Mucosa of stomach (tissue), 1 donor: ENCODE measurements at regions not wholly inside any gene's neighbourhood (a gene's known extent, or its start where the extent isn't known, plus 50 kb on each side); places are given as distances from the start of the nearest gene placed in this dataset.

ENCODE experiments used
- H3K27me3 ChIP-seq: one replicate; pipeline ENCODE4 v1.7.0; 2013; ENCODE audit warnings: mild to moderate bottlenecking, low read length; ENCODE audit not compliant: control insufficient read depth, insufficient read depth
- H3K36me3 ChIP-seq: one replicate; pipeline ENCODE4 v1.7.0; 2013; ENCODE audit warnings: low read length; ENCODE audit not compliant: control insufficient read depth, insufficient read depth
- H3K4me1 ChIP-seq: one replicate; pipeline ENCODE4 v1.7.0; 2013; ENCODE audit warnings: mild to moderate bottlenecking, low read length; ENCODE audit not compliant: control insufficient read depth, insufficient read depth
- H3K4me3 ChIP-seq: one replicate; pipeline ENCODE4 v1.7.0; 2013; ENCODE audit warnings: low read length
- H3K9ac ChIP-seq: one replicate; pipeline ENCODE4 v1.7.0; 2013; ENCODE audit warnings: mild to moderate bottlenecking, low read length, moderate library complexity
- H3K9me3 ChIP-seq: one replicate; pipeline ENCODE4 v1.7.0; 2013; ENCODE audit warnings: mild to moderate bottlenecking, low read length, moderate library complexity; ENCODE audit not compliant: control insufficient read depth
- donor health status: Pancreatic carcinoma.

DNA sequence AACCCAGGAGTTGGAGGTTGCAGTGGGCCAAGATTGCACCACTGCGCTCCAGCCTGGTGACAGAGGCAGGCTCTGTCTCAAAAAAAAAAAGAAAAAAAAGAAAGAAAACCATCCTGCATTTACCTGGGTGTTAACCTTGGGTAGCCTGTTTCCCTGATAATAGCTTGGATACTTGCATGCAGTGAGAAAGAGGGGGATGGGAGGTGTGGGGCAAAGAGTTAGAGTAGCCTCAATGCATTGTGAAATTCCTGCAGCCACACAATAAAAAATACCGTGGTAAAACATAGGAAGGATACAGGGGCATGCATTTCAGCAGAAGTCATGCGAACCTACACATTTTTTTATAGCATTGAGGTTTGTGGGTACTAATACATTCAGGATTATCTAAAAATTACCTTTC is 76.6 kb upstream of the ZNF516 start:
- H3K36me3 ChIP-seq = no peaks in the 10 kb centered on the region
- no peak overlapping the region for H3K4me3 ChIP-seq
- no peaks in the 10 kb centered on the region for H3K27me3 ChIP-seq
- no peaks in the 10 kb centered on the region for H3K4me1 ChIP-seq
- no peaks in the 10 kb centered on the region for H3K9me3 ChIP-seq
- H3K9ac ChIP-seq = no peak overlapping the region

DNA sequence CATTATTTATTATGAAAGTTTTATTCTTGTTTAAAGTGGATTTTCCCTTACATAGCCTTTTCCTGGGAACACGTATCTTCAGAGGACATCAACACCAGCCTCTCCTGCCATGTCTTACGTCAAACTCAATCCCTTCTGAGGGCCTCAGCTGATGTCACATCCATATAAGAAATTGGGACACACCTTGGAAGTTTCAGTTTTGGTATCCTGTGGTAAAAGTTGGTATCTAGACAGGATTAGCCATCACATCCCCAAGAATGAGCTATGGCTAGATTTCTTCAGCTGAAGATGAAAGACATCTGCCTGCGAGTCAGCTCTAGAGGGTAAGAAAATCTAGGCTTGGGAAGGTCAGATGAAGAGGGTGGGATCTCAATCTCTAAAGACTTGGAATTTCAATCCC is 75.8 kb upstream of the ZNF516 start:
- Histone ChIP-seq H3K27me3 (no peaks in the 10 kb centered on the region), H3K9ac (no peak overlapping the region), H3K4me1 (no peaks in the 10 kb centered on the region), H3K36me3 (no peaks in the 10 kb centered on the region), H3K9me3 (no peaks in the 10 kb centered on the region), H3K4me3 (no peak overlapping the region)

DNA sequence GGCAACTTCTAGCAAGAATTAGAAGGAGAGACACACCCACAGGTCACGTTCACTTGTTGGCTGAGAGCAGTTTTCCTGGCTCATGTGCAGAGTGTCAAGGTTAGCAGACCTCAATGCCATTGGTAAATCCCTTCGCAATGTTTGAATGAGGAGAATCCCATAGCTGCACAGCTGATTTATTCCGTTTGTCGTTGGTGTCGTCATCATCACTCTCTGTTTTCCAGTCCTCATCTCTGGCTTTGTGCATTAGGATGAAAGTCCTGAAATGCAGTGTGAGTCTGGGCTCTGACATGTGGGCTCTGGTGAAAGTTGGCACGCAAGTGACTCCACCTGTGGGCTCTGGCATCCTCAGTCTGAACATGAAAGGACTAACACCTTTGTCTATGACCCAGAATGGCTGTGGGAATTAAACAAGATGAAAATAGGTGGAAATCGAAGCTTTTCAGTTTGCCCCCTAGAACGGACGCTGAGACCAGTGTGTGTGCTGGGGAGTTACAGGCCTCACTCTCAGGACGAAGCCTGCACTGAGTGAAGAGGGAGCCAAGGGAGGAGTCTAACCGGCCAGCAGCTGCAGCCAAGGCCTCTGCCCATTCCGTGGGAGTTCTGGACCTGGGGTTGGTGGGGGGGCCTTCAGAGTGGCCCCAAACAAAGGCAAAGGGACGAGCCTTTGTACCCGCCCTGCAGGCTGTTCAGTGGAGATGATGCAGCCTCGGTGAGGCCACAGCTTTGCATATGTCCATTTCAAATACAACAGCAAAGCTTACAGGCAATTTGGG is 74.8 kb upstream of the ZNF516 start:
- H3K27me3 ChIP-seq = no peaks in the 10 kb centered on the region
- H3K4me3 ChIP-seq = no peak overlapping the region
- peaks cover 5% of the 10 kb centered on the region for H3K4me1 ChIP-seq
- no peaks in the 10 kb centered on the region for H3K9me3 ChIP-seq
- H3K9ac ChIP-seq = no peak overlapping the region
- no peaks in the 10 kb centered on the region for H3K36me3 ChIP-seq

DNA sequence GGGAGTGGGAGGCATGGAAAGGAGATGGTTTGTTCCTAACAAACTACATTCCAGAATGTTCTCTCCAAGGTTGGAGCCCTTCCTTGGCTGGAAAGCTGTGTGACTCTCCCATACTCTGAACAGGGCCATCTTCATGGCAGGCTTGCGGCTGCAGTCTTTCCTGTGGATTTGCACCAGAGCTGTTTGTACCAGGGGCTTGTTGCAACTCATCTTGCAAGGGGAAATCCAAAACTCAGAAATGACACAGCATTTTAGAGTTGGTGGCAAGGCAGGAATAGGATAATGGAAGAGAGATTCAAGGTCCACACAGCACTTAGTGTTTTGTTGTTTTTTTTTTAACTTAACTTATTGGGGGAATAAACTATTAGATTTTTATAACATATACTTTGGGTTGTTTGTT is 73.7 kb upstream of the ZNF516 start:
- H3K36me3 ChIP-seq = no peaks in the 10 kb centered on the region
- peaks cover 11% of the 10 kb centered on the region for H3K4me1 ChIP-seq
- H3K27me3 ChIP-seq = no peaks in the 10 kb centered on the region
- no peaks in the 10 kb centered on the region for H3K9me3 ChIP-seq
- H3K9ac ChIP-seq = no peak overlapping the region
- no peak overlapping the region for H3K4me3 ChIP-seq

DNA sequence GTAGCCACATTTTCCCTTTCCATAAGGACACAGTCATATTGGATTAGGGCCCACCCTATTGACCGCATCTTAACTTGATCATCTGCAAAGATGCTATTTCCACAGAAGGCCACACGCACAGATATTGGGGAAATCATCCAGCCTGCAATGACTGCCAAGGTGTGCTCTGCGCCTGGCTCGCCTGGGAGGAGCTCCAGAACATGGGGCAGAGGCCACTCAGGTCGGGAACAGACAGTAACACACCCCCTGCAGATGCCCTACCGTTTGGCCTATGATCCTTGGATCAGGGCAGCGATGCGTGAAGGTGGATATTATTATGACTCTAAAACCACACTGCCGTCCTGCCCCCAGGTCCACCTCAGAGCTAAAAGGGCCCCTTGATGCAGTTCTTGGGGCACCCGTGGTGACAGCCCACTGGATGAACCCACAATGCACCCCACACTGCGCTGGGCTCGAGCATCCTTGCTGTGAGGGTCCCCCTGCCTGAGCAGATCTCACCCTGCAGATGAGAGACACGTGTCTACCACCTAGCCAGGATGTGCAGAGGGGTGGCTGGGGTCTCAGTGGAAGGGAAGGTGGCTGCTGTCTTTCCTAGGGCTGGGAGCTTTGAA is 72.9 kb upstream of the ZNF516 start:
- Histone ChIP-seq H3K36me3 (no peaks in the 10 kb centered on the region), H3K27me3 (no peaks in the 10 kb centered on the region), H3K4me3 (no peak overlapping the region), H3K9me3 (no peaks in the 10 kb centered on the region), H3K9ac (no peak overlapping the region), H3K4me1 (peaks cover 11% of the 10 kb centered on the region)

DNA sequence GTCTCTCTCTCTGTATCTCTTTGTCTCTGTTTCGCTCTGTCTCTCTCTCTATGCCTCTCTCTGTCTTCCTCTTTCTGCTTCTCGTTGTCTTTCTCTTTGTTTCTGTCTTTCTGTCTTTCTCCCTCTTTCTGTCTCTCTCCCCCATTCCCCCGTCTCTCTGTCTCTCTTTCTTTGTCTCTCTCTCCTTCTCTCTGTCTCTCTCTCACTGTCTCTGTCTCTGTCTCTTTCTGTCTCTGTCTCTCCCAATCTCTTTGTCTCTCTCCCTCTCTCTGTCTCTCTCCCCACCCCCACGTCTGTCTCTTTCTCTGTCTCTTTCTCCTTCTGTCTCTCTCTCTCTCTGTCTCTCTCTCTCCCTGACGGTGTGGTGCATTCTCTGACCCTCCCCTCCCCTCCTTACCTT is 71.9 kb upstream of the ZNF516 start:
- Histone ChIP-seq H3K36me3 (no peaks in the 10 kb centered on the region), H3K9me3 (no peaks in the 10 kb centered on the region), H3K9ac (no peak overlapping the region), H3K4me3 (no peak overlapping the region), H3K4me1 (peaks cover 11% of the 10 kb centered on the region), H3K27me3 (no peaks in the 10 kb centered on the region)

DNA sequence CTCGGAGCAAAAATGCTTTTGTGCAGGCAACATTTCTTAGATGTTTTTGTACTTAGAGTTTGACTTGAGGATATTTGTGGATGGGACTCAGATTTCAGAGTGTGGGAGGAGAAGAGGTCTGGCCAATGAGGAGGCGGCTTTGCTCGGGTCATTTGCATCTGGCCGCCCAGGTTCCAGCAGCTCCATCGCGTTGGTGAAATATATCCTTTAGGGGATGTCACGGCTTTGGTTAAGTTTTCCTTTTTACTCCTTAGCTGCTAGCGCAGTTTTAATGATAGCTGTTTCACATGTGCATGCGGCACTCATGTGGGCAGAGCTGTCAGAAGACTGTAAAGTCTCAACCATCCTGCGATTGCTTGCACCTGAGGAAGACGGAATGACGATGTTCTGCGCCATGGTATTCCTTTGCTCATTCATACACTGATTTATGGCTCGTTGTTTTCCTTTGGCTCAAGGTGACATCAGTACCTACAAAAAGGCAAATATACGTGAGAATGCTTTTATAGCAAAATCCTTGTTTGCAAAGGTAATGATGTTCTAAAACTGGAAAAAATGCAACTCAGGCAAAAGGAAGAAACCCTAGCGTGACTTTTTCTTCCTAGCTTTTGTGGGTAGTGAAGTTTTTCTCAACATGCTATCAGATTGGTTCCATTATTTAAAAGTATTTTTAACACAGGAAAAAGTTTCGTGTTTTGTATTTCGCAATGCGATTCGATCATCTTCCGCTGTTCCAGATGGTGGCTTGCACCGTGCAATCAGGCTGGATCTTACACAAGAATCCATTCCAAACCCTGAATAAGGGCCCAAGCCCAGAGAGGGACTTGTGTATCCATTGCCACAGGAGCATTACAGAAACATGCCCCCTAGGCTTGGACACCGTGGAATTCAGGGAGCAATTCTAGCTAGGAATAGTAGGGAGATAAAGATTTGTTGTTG is 70.5 kb upstream of the ZNF516 start:
- peaks cover 11% of the 10 kb centered on the region for H3K4me1 ChIP-seq
- no peaks in the 10 kb centered on the region for H3K9me3 ChIP-seq
- peak overlapping the region; percentile 41 for H3K9ac ChIP-seq
- no peaks in the 10 kb centered on the region for H3K36me3 ChIP-seq
- H3K27me3 ChIP-seq = no peaks in the 10 kb centered on the region
- no peak overlapping the region for H3K4me3 ChIP-seq

DNA sequence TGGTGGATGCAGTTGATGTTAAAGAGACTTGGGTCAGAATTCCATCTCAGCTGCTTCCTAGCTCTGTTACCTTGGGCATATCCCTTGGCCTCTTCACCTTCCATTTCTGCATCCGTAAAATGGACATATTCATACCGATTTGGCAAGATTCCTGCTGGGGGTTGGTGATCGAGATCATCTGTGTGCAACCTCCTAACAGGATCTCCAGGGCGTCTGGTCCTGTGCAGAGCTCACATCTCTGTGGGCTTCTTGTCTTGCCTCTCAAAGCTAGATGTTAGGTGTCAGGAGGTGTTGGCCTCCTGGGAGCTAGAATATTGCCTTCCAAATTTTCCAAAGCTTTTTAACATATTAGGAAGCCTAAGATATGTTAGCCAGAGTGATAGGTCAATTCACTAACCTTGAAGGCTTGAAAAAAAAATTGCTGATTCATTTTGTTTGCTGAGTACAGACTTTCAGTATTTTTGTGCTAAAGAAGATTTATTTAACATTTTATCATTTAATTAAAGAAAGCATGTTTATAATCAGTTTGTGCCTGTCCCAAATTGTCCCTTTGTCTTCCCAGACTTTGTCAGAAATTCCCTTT is 69.7 kb upstream of the ZNF516 start:
- H3K36me3 ChIP-seq = no peaks in the 10 kb centered on the region
- peaks cover 11% of the 10 kb centered on the region for H3K4me1 ChIP-seq
- H3K27me3 ChIP-seq = no peaks in the 10 kb centered on the region
- no peaks in the 10 kb centered on the region for H3K9me3 ChIP-seq
- H3K4me3 ChIP-seq = no peak overlapping the region
- no peak overlapping the region for H3K9ac ChIP-seq

DNA sequence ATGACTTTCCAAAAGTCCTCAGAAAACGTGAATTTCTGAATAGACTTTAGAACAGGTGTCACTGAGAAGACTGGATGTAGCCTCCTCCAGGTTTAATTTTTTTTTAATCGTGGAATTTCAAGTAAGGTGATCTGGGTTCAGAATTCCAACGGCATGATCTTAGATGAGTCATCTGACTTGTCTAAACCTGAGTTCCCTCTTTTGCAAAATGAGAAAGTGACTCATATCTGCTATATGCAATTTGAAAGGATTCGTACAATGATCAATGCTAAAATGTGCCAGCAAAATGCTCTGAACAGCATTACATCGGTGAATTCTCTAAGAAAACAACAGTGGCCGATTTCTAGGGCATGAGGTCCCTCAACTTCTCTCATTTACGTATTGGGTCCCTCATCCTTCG is 69.1 kb upstream of the ZNF516 start:
- Histone ChIP-seq H3K4me3 (no peak overlapping the region), H3K4me1 (peaks cover 17% of the 10 kb centered on the region), H3K9ac (no peak overlapping the region), H3K36me3 (no peaks in the 10 kb centered on the region), H3K9me3 (no peaks in the 10 kb centered on the region), H3K27me3 (no peaks in the 10 kb centered on the region)

DNA sequence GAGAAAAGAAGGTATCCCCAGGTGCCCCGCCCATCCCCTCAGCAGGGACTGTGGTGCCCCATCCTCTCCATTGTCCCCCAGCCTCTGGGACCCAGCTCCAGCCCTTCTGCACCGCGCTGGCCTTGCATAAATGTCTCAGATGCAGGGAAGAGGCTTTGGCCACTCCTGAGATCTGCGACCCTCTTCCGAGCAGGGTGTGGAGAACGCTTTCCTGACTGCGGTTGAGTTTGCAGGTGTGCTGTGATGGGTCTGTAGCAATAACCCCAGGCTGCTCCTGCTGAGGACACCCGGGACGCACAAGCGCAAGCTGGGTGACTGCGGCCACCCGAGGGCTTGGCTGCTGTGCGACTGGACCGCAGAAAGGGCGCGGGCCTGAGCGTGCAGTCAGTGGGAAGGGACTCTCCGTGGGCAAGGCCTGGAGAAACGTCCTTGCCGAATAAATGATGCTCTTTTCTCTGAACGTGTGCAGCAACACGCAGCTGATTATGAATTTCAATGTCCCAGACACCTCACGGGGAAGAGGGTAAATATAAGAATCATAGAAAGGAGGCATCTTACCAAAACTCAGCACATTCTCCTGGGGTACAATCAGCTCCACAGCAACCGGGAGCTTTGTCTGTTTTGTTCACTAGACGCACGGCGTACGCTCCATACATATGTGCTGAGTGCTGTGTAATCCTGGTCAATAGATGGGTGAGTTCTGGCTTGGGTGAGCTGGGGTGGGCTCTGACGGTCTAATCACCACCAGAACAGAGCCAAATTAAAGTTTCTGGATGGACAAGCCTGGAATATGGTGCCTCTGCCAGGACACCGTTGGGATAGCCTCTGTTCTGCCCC is 67.5 kb upstream of the ZNF516 start:
- Histone ChIP-seq H3K27me3 (no peaks in the 10 kb centered on the region), H3K4me3 (no peak overlapping the region), H3K9me3 (no peaks in the 10 kb centered on the region), H3K9ac (no peak overlapping the region), H3K4me1 (peaks cover 20% of the 10 kb centered on the region), H3K36me3 (no peaks in the 10 kb centered on the region)

DNA sequence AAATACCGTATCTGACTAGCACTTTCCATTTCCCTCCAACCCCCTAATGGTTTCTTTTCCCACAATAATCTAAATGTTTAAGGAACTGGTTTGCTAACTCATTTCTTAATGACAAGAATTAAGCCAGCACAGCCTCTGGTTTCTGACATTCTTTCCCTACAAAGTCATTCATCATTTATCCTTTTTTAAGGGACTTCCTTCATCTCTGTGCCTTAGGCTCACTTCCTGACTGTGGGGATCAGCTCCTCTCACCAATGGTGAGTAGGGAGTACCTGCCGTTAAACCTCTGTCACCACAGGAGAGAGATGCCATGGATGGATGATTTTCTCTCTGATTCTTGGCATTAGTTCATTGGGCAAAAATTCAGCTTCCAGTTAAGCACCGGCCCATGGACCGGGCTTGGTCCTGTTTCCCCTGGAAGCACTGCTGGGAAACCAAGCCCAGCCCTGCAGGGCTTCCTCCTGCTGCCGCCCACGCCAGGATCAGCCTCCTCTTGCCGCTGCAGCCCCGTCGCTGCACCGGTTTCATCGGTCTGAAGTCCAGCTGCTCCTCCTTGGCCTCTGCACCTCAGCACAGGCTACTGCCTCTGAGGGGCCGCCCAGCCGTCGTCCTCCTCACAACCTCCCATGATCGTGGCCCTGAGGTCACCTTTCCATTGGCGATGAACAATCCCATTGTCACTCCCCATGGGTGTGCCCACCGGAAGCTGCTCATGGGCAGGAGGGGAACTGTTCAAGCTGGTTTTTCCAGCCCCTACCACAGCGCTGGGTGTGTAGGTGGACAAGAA is 64.0 kb upstream of the ZNF516 start:
- no peaks in the 10 kb centered on the region for H3K27me3 ChIP-seq
- no peaks in the 10 kb centered on the region for H3K9me3 ChIP-seq
- no peaks in the 10 kb centered on the region for H3K36me3 ChIP-seq
- no peak overlapping the region for H3K4me3 ChIP-seq
- no peak overlapping the region for H3K9ac ChIP-seq
- H3K4me1 ChIP-seq = peaks cover 9% of the 10 kb centered on the region
